ENCODE measurements at regions not wholly inside any gene's neighbourhood (a gene's known extent, or its start where the extent isn't known, plus 50 kb on each side); places are given as distances from the start of the nearest gene placed in this dataset.

GRCh38 chr9:14560194-14560593, 133.0 kb downstream of the ZDHHC21 start:
- no peak for TF ChIP-seq CTCF (IDR thresholded peaks at IDR 0.05; ENCODE audit: low read depth, low read length, missing control alignments)
- H3K4me3 ChIP-seq (ENCODE audit: low read depth, low read length), result no peak overlapping the region
- no peak for DNase-seq (ENCODE audit: low read depth)

GRCh38 chr9:14554886-14555285, 138.3 kb downstream of the ZDHHC21 start:
- no peak overlapping the region for H3K4me3 ChIP-seq (ENCODE audit: low read depth, low read length)
- TF ChIP-seq CTCF (IDR thresholded peaks at IDR 0.05; ENCODE audit: low read depth, low read length, missing control alignments), result no peak
- no peak for DNase-seq (ENCODE audit: low read depth)

GRCh38 chr9:14547245-14548060, 145.8 kb downstream of the ZDHHC21 start:
- no peak overlapping the region for H3K4me3 ChIP-seq (ENCODE audit: low read depth, low read length)
- no peak for TF ChIP-seq CTCF (IDR thresholded peaks at IDR 0.05; ENCODE audit: low read depth, low read length, missing control alignments)
- no peak for DNase-seq (ENCODE audit: low read depth)

GRCh38 chr9:14546693-14547092, 146.5 kb downstream of the ZDHHC21 start:
- no peak overlapping the region for H3K4me3 ChIP-seq (ENCODE audit: low read depth, low read length)
- no peak for TF ChIP-seq CTCF (IDR thresholded peaks at IDR 0.05; ENCODE audit: low read depth, low read length, missing control alignments)
- DNase-seq (ENCODE audit: low read depth), result no peak

- no peak for DNase-seq (ENCODE audit: low read depth)
- no peak overlapping the region for H3K4me3 ChIP-seq (ENCODE audit: low read depth, low read length)
- TF ChIP-seq CTCF (IDR thresholded peaks at IDR 0.05; ENCODE audit: low read depth, low read length, missing control alignments), result no peak
These were observed 151.2 kb downstream of the ZDHHC21 start for GRCh38 chr9:14542071-14542470.

- no peak overlapping the region for H3K4me3 ChIP-seq (ENCODE audit: low read depth, low read length)
- TF ChIP-seq CTCF (IDR thresholded peaks at IDR 0.05; ENCODE audit: low read depth, low read length, missing control alignments), result no peak
- no peak for DNase-seq (ENCODE audit: low read depth)
These were observed 154.7 kb downstream of the ZDHHC21 start for GRCh38 chr9:14538526-14538925.
